Glutamatergic neuron (in vitro differentiated cells): ENCODE measurements at regions not wholly inside any gene's neighbourhood (a gene's known extent, or its start where the extent isn't known, plus 50 kb on each side); places are given as distances from the start of the nearest gene placed in this dataset.
A peak's percentile ranks its signal among the peaks of the same experiment; 100 is the strongest.

ENCODE experiments used
- DNase-seq: peaks from one replicate; pipeline ENCODE4 v3.0.0; 2022
- H3K27ac Mint-ChIP-seq: one replicate; pipeline ENCODE4 v1.8.0; 2020; ENCODE audit warnings: mild to moderate bottlenecking, mixed read lengths, inconsistent platforms; ENCODE audit not compliant: unreplicated experiment
- H3K27me3 Mint-ChIP-seq: one replicate; pipeline ENCODE4 v1.8.0; 2020; ENCODE audit warnings: mild to moderate bottlenecking, moderate library complexity, mixed read lengths, inconsistent platforms; ENCODE audit not compliant: unreplicated experiment
- H3K36me3 Mint-ChIP-seq: one replicate; pipeline ENCODE4 v1.8.0; 2020; ENCODE audit warnings: mild to moderate bottlenecking, mixed read lengths, inconsistent platforms; ENCODE audit not compliant: unreplicated experiment
- H3K4me1 Mint-ChIP-seq: one replicate; pipeline ENCODE4 v1.8.0; 2020; ENCODE audit warnings: mild to moderate bottlenecking, low read depth, mixed read lengths, inconsistent platforms; ENCODE audit not compliant: unreplicated experiment
- H3K4me3 Mint-ChIP-seq: one replicate; pipeline ENCODE4 v1.8.0; 2020; ENCODE audit warnings: mild to moderate bottlenecking, mixed read lengths, inconsistent platforms; ENCODE audit not compliant: unreplicated experiment
- H3K9me3 Mint-ChIP-seq: one replicate; pipeline ENCODE4 v1.8.0; 2020; ENCODE audit warnings: mild to moderate bottlenecking, moderate library complexity, mixed read lengths, inconsistent platforms; ENCODE audit not compliant: unreplicated experiment
- CTCF ChIP-seq: fragments of 200-600 bp; sonication (generic); IDR thresholded peaks from one replicate; pipeline ENCODE4 v1.5.0; 2021; ENCODE audit not compliant: partially characterized antibody, unreplicated experiment

- no peak for TF ChIP-seq CTCF
- H3K9me3 Mint-ChIP-seq, result no peaks in the 10 kb centered on the region
- DNase-seq, result no peak
- H3K36me3 Mint-ChIP-seq, result no peaks in the 10 kb centered on the region
- peaks cover 13% of the 10 kb centered on the region for H3K4me1 Mint-ChIP-seq
- H3K4me3 Mint-ChIP-seq, result no peak overlapping the region
- peaks cover 4% of the 10 kb centered on the region for H3K27me3 Mint-ChIP-seq
- H3K27ac Mint-ChIP-seq, result no peak overlapping the region
These were observed 208.0 kb upstream of the EXOC2 start for GRCh38 chr6:900716-901605.

- peaks cover 15% of the 10 kb centered on the region for H3K4me1 Mint-ChIP-seq
- H3K9me3 Mint-ChIP-seq, result peaks cover 2% of the 10 kb centered on the region
- H3K36me3 Mint-ChIP-seq, result no peaks in the 10 kb centered on the region
- DNase-seq, result no peak
- peaks cover 8% of the 10 kb centered on the region for H3K27me3 Mint-ChIP-seq
- TF ChIP-seq CTCF, result no peak
- H3K4me3 Mint-ChIP-seq, result no peak overlapping the region
- no peak overlapping the region for H3K27ac Mint-ChIP-seq
These were observed 204.7 kb upstream of the EXOC2 start for GRCh38 chr6:897528-898207.

GRCh38 chr6:894274-894673 is 201.3 kb upstream of the EXOC2 start:
- H3K27me3 Mint-ChIP-seq, result peaks cover 8% of the 10 kb centered on the region
- no peaks in the 10 kb centered on the region for H3K36me3 Mint-ChIP-seq
- H3K4me1 Mint-ChIP-seq, result peaks cover 4% of the 10 kb centered on the region
- peak; percentile 6 for TF ChIP-seq CTCF
- H3K27ac Mint-ChIP-seq, result no peak overlapping the region
- no peak for DNase-seq
- peaks cover 2% of the 10 kb centered on the region for H3K9me3 Mint-ChIP-seq
- no peak overlapping the region for H3K4me3 Mint-ChIP-seq

- Mint-ChIP-seq H3K4me1 (peaks cover 4% of the 10 kb centered on the region), H3K36me3 (no peaks in the 10 kb centered on the region), H3K27ac (no peak overlapping the region), H3K9me3 (peaks cover 2% of the 10 kb centered on the region), H3K27me3 (peaks cover 6% of the 10 kb centered on the region), H3K4me3 (no peak overlapping the region)
- DNase-seq, result no peak
- no peak for TF ChIP-seq CTCF
These were observed 198.1 kb upstream of the EXOC2 start for GRCh38 chr6:890995-891394.

GRCh38 chr6:890201-890600 is 197.3 kb upstream of the EXOC2 start:
- no peak overlapping the region for H3K4me3 Mint-ChIP-seq
- no peaks in the 10 kb centered on the region for H3K36me3 Mint-ChIP-seq
- H3K4me1 Mint-ChIP-seq, result peaks cover 4% of the 10 kb centered on the region
- H3K27me3 Mint-ChIP-seq, result peaks cover 8% of the 10 kb centered on the region
- H3K27ac Mint-ChIP-seq, result no peak overlapping the region
- DNase-seq, result no peak
- TF ChIP-seq CTCF, result no peak
- H3K9me3 Mint-ChIP-seq, result peaks cover 2% of the 10 kb centered on the region
